HuH-7 (cell line): ENCODE measurements at regions not wholly inside any gene's neighbourhood (a gene's known extent, or its start where the extent isn't known, plus 50 kb on each side); places are given as distances from the start of the nearest gene placed in this dataset.
"Not testable (repeated sequence)": the region's sequence is repeated elsewhere in the genome, so short reads cannot be mapped to it uniquely, and the experiment has no call there.

Source experiments
- DNase-seq: peaks from one replicate; pipeline ENCODE4 v3.0.0; 2011; ENCODE audit warnings: low spot score

DNA sequence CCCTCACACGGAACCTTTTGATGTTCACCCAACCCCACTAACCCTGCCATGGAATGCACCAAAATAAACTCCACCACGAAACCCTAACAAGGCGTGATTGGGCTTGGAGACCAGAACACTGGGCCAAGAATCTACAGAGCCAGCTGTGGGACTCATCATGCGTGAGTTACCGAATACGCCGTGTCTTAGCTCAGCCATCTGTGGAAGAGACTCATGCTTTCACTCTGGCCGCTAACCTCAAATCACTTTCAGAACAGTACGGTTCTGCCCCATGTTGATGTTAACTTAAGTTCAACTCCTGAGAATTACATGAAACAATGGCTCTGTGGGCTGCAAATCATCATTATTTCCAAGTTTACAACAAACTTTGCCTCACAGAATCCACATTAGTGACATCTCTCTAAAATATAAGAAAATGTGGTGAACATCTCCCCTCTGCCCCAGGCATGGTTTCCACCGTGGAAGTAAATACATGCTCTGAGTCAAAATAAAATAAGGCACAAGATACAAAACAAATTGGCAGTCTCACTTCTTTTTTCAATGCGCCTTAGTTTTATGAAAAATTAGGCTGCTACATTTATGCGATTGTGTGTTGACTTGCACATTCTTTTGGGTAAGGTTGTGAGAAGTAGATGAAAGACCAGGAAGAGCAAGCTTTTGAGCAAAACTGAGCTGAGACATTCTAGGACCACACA lies 308.9 kb upstream of the EXOC2 start:
- DNase-seq = no peak

DNA sequence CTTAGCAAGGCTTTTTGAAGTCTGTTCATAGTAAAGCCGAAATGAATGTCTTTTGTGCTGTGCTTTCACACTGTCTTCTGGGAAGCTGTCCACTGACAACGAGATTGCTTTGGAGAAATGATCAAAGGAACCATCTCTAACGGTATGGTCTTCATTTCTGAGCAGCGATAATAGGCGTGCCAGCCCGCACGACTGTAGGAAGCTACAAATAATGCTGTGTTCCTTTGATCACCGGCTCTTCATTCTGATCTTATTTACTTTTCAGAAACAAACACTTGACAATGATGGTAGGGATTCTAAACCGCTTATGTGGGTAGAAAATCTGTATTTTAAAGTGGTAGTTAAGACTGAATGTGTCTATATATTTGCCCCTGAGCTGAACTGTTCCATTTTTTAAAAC lies 306.6 kb upstream of the EXOC2 start:
- no peak for DNase-seq

DNA sequence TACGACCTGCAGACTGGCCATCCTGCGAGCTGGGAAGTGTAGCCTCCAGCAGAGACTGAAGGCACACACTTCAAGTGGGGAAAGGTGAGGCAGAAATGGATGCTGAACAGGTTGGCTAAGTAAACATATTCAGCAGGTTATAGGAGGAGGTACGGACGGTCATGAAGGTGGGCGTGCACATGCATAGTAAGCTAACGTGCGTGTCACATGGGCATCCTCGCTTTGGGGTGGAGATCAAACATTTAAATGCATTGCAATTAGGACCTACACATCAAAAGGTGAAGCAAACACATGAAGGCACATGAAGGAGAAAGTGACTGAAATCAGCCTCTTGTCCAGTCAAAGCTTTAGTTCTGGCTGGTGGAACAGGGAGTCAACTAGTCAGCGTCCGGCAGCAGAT lies 305.6 kb upstream of the EXOC2 start:
- no peak for DNase-seq

DNA sequence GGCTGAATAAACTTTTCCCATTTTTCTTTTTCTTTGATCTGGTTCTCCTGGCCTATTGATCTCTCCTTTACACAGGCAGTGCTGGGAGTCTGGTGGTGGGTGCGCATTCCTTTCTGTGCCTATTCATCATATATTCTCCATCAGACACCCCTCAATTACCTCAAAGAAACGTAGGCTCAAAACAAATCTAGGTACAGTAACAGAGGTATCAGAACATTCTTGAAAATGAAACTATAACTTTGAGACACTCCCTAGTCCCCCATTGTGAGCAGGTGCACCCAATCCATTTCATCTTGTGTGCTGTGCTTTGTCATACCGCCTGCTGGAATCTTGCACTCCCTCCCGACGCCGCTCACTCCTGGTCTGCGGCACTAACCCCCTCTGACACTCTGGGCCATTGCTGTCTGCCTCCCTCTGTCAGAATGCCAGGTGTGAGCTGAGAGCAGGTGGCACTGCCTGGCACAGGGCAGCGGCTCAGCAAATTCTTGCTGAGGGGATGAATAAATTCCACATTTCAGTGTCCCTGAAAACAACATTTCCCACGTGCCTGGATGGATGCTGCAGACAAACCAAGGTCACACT lies 303.4 kb upstream of the EXOC2 start:
- DNase-seq = no peak

DNA sequence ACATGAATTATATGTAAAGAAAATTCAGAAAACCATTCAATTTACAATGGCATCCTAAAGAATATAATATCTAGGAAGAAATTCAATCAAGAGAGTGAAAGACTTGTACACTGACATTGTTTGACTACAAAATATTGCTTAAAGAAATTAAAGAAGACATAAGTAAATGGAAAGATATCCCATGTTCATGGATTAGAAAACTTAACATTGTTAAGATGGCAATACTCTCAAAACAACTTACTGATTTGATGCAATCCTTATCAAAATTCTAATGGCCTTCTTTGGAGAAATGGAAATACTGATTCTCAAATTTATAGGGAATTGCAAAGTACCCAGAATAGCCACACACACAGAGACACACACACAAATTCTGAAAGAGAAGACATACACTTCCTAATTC lies 298.3 kb upstream of the EXOC2 start:
- DNase-seq = no peak

DNA sequence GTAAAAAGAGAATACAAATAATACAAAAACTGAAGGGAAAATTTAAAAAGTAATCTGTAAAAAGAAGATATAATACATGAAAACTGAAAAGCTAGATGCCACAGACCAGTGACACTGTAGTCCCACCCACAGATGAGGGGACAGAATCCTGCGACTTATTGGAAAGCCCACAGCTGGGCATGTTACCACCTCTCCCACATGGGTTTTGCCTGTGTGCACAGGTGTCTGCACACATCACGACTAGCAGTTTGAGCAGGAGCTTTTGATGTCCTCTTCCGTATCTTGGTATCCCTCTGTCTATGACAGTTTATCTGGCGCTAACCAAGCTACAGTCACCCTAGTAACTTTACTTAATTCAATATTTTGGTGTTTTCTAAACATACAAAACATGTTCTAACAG lies 291.1 kb upstream of the EXOC2 start:
- no peak for DNase-seq

DNA sequence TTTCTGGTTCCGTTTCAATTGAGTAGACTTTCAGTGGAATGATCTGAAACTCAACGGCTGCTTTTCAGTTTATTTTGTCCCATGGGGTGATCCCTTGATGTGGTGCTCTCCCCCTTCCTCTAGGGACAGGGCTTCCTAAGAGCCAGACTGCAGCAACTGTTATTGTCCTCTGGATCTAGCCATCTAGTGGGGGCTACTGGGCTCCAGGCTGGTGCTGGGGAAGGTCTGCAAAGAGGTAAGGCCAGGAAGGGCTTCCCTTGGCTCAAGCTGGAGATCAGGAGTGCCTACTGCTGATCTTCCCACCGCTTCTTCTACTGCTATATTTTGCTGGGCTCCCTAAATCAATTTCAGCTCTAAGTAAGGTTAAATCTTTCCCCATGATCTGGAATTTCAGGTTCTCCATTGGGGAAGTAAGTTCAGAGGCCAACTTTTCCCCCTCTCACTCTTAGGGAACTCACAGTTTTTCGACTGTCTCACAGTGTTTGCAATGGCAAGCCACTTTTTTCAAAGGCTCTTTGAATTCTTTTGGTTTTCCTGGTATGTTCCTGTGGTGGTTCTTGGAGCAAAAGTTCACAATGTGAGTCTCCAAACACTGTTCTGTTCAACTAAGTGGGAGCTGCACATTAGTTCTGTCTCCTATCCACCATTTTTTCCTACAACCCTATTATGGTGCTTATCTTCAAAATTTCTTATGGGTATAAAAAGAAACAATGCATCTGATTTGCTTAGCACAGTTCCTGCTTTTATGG lies 286.2 kb upstream of the EXOC2 start:
- no peak for DNase-seq

DNA sequence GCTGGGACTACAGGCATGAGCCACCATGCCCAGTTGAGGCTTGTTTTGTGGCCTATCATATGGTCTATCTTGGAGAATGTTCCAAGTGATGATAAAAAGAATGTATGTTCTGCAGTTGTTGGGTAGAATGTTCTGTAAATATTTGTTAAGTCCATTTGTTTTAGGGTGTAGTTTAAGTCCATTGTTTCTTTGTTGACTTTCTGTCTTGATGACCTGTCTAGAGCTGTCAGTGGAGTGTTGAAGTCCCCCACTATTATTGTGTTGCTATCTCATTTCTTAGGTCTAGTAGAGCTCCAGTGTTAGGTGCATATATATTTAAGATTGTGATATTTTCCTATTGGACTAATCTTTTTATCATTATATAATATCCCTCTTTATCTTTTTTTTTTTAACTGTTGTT lies 284.3 kb upstream of the EXOC2 start:
- not testable (repeated sequence) for DNase-seq

DNA sequence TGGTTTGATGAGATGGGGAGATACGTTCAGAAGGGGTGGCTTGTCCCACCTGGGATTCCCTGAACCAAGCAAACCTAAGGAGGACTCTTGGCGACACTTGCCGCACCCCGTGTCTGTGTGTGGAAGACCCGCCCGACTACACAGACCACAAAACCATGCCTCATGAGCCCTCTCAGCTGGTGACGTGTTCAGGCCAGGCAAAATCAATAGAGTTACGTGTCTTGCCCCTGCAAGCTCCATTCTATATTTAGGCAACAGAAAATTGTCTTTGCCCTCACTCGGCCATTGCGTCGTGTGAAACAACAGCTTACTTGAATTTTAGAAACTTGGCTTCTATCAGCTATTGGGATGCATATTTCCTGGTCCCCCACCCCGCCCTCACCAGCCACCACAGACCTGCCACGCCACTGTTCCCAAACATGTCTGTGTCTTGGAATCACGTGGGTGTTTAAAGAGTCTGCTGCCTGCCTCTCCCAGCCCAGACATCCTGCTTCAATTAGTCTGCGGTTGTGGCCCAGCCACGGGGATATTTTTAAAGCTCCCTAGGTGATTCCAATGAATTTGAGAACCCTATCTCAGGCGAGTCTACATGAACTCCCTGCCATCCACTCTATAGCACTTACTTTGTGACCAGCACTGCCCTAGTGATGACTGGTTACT lies 279.2 kb upstream of the EXOC2 start:
- DNase-seq = no peak

DNA sequence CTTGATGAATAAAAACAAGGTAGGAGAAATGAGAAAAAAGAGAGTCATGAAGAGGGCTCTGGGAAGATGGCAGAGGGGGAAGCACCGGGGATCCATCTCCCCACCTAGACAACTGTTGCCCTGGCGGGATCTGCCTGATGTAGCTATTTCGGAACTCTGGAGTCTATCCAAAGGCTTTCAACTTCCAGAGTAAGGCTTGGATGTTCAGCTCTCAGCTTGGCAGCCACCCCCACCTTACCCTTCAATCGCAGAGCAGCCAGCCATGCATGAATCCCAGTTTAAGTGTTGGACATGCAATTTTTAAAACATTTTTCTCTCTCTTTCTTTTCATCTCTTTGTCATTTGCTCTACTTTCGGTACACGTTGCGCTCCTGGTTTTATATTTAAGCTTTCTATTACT lies 275.9 kb upstream of the EXOC2 start:
- no peak for DNase-seq

DNA sequence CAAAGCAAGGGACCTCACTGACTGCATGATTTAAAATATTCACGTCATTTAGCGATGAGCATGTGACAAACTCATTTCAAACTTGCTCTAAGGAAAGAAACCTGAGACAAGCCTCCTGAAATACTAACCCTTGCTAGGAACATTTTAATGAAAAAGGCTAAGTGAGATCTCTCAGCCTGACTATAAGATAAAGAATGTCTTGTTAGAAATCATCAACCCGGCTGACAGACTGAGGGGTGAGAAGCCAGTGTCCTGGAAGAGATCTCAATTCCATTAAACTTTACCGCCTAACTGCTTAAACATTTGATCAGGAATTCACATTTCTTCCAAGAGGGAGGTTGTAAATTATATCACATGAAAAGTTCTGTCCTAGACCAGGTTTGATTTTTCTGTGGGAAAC lies 274.8 kb upstream of the EXOC2 start:
- DNase-seq = no peak

DNA sequence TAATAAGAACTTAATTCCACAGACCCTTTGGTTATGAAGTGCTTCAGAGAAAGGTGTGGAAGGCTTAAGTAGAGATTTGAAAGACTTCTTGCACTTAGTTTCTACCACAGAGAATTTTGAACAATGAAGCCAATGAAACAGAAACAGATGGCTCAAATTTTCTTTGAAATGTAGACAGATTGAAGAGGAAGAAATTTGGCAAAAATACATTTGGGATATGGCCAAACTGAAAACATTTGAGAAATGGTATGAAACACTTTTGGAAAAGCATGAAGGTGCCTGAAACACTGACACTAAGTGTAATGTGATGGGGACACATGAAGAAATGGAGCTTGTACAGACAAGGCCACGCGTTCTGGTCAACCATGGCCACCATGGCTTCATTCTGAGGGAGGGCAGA lies 272.4 kb upstream of the EXOC2 start:
- no peak for DNase-seq

DNA sequence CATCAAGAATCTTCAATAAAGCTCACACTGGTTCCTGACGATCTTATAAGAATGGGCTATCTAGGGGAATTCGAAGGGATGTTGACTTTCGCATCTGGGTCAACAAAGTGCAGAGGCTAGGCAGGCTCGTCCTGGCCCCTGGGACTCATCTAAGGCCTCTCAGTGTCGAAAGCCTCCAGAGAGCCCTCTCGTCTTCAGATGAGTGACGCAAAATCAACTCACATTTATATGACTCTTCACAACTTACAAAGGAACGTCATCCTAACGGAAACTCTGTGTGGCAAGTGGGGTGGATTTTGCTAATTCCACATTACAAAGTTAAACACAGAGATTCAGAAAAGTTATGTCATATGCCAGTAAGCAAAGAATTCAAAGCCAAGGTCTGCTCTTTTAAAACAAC lies 270.5 kb upstream of the EXOC2 start:
- DNase-seq = no peak

DNA sequence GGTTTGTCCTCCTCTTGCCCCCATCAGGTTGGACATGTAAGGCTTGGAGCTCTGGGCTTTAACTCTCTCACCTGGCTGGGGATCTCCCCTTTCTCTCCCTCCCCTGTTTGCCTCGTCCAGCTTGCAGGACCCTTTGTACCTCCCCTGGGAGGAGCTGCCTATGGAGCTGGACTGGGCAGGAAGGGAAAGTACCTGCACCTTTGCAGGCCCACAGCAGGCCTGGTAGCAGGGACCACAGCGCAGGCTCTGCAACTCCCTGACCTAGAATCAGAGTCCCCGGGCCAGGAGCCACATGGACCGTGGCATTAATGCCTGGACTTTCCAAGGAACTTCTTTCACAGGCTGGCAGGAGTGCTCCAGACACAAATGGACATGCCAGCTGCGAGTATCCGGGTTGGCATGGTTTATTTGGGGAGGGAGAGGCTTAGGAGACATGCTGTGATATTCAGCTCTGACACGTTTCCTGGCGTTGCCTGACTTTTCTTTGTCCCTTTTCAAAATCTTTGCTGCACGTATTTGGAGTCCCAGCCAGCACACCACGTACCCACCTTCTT lies 268.5 kb upstream of the EXOC2 start:
- no peak for DNase-seq

DNA sequence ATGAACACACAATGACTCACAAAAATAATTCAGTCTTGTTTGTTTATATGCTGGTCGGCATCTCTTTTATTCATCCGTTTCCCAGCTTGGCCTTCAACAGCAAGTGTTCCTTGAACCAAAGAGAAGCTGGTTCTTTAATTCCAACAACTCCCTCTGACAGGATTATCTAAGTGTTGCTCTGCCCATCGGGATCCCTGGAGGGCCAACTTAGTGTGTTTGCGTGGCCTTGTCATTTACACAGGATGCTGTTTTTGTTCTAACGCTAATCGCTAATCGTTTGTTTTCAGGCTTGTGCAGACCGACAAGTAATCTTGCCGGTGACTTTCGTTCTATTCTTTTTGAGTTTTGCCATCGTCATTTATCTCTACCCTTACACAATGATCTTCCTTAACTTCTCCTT lies 267.4 kb upstream of the EXOC2 start:
- no peak for DNase-seq

DNA sequence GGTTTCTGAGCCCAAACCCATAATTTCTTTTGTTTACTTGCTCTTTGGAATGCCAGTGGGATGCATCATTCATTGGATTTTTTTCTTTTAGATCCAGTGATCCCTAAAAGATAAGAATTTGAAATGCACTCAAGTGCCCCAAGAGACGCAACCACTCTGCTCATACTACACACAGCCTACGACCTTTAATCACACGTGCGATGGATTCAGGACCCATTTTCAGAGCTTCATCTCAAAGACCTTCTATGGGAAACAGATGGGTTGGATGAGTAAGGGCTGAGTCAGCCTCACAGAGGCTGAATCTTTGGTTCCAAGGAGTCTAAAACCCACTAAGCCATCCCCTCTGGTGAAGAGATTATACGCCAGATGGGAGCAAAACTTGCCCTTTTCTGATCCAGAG lies 265.5 kb upstream of the EXOC2 start:
- DNase-seq = no peak

DNA sequence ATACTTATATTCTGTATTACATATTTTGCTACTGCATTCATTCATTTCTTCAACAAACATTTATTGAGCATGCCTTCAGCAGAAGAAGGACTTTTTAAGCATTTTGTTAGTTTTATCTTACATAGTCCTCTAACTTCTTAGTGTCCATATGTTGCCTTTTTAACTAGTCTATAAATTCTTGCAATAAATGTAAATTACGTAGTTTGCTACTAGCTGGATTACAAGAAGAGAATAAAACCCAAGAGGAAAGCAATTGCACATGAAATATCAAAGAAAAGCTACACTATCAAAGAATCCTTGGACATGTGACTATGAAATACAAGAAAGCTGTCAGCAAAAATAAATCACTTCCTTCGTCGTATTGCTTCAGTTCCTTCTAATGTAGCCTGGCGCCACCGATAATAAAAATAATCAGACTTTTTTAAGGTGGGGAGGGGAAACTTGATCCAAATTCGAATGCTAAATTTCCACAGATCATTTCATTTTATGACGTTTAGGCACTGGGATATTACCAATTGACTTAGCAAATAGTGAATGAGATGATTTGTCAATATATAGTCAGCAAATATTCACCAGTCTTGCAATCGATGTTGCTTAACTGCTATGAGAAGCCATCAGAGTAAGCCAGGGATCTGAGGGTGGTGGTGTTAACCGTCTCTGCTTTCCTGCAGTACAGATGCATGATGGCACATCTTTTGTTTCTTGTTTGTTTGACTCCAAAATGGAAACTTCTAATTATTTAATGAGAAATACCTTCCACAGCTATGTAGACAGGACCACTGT lies 258.7 kb upstream of the EXOC2 start:
- peak; percentile 25 for DNase-seq

DNA sequence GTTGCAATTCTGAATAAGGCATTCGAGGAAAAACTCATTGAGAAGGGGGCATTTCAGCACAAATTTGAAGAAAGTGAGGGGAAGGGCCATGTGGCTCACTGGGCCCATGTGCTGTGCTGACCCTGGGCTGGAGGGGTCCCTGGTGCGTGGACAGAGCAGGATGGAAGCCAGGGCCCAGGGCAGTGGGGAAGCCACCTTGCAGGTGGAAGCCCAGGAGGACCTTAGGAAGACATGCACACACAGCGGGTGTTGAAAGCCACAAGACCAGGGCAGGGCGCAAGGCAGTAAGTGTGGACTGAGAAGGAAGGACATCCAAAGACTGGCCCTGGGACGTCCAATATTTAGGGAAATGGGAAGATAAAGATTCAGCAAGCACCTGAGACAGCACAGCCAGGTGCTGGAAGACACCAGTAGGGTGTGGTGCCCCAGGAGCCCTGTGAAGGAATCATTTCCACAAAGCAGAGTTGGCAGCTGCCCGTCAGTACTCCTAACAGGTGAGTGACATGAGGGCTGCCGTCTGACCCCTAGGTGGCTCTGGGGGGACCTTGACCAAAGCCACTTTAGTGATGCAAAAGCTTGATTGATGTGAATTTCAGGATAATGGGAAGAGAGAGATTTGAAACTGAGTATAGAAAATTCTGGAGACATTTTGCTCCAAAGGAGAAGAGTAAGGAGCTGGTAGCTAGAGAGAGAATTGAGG lies 254.4 kb upstream of the EXOC2 start:
- no peak for DNase-seq

DNA sequence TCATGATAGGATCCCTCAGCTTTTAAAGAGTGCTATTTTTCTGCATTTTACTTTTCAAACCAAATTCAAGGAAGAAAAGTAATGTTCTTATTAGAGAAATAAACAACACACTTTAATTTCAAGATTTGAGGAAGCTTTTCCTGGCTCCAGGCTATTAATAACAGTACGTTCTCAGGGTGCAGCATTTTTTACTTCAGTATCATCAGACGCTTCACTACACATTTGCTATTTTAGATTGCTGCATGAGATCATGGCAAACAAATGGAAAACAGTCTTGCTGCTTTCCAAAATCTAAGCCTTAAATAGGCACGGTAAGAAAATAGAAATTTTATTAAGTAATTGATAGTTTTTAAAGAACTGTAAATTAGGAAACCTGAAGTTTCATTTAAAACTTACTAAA lies 253.6 kb upstream of the EXOC2 start:
- no peak for DNase-seq

DNA sequence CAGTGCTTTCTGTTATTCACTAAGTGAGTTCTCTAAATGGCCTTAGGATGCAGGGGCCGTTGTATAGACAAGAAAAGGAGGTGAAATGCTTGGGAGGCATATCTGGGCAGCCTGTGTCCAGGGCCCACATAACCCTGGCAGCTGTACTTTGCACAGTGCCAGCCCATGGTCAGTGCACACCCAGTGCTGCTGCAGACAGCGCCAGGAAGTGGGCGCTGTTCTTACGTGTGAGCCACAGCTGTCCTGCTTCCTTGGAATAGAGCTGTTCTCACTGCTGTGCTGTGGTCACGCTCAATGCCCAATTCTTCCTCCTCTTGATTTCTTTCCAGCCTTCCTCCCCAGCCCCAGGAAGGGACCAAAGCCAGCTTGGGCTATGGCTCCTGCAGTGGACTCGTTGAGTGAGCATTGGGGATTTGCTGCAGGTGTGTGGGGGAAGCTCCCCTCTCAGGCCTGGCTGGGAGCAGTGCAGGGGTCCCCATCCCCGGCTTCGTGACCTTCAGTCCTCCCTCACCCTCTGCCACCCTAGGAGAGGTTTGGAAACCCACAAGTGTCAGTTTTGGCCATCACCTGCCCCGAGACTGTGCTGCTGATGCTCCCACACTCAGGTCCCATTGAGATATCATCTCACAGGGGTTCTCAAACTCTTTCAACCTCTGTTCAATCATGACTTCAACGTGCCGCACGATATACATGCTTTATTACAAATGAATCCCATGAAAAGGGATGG lies 246.8 kb upstream of the EXOC2 start:
- DNase-seq = no peak

DNA sequence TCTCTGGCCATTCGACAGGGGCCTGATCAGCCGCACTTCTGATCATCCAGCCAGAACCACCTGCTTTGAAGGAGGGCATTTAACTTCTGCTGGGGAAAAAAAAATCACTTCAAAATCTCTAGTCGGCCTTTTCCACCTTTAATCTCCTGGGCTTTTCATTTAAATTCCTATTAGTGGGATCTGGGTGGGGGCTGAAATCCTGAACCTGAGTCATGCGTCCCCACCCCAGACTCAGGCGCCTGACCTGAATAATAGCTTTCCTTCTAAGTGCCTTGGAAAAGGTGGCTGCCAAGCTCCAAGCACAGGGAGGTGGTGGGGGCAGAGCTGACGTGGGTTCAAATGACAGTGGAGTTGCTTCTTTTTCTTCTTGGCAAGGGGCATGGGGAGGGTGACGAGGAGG lies 246.0 kb upstream of the EXOC2 start:
- DNase-seq = no peak
